ENCODE measurements at regions not wholly inside any gene's neighbourhood (a gene's known extent, or its start where the extent isn't known, plus 50 kb on each side); places are given as distances from the start of the nearest gene placed in this dataset.
A peak's percentile ranks its signal among the peaks of the same experiment; 100 is the strongest.

DNA sequence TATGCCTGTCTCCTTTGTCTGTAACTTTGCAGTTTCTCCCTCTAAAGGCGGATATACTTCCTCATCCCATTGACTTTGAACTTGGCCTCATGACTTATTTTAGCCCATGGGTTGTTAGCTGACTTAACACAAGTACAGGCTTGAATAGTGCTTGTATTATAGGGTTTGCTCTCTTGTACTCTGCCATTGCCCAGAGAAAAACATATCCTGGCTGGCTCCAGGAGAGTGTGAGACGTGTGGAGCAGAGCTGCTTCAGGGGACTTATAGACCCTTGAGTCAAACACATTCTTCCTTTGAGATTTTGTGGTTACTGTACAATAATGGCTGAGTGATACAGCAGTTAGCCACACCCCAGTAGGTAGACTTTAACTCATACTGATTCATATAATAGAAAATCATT lies 124.0 kb downstream of the RAP2B start:
- Histone ChIP-seq H3K36me3 (no peaks in the 10 kb centered on the region), H3K4me1 (peaks cover 0 to 4% of the 10 kb centered on the region in 2 donors), H3K27me3 (no peaks in the 10 kb centered on the region), H3K4me3 (no peak overlapping the region), H3K9me3 (no peaks in the 10 kb centered on the region), H3K27ac (peak overlapping the region; percentile 54 to 73)
- DNase-seq (ENCODE audit: low spot score in 2 of 2) = no peak
- TF ChIP-seq POLR2A (IDR thresholded peaks at IDR 0.05) (no peak), POLR2AphosphoS5 (IDR thresholded peaks at IDR 0.05) (no peak)
- TF ChIP-seq, protein P1, sequence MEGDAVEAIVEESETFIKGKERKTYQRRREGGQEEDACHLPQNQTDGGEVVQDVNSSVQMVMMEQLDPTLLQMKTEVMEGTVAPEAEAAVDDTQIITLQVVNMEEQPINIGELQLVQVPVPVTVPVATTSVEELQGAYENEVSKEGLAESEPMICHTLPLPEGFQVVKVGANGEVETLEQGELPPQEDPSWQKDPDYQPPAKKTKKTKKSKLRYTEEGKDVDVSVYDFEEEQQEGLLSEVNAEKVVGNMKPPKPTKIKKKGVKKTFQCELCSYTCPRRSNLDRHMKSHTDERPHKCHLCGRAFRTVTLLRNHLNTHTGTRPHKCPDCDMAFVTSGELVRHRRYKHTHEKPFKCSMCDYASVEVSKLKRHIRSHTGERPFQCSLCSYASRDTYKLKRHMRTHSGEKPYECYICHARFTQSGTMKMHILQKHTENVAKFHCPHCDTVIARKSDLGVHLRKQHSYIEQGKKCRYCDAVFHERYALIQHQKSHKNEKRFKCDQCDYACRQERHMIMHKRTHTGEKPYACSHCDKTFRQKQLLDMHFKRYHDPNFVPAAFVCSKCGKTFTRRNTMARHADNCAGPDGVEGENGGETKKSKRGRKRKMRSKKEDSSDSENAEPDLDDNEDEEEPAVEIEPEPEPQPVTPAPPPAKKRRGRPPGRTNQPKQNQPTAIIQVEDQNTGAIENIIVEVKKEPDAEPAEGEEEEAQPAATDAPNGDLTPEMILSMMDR (IDR thresholded peaks at IDR 0.05) = no peak
- intact Hi-C loops (cut with DNase I; ENCODE audit: low total_unique reads) = loop anchor here (2.0 kb wide), 1 partner anchor 33 kb away; no protein-coding TSS in a partner anchor

DNA sequence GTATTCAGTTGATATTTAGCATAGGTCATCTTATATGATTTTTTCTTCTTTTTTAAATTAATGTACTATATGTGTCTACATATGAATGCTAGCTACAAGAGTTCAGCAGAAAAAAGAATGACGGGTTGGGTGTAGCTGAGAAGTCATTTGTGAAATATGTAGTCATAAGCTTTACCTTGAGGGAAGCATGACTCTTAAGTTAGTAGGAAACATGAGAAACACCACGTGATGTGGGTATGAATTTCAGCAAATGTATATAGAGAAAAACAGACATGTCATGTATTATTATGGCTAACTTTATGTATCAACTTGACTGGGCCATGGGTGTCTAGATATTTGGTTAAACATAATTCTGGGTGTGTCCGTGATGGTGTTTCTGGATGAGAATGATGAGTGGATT lies 125.0 kb downstream of the RAP2B start:
- intact Hi-C loops (cut with DNase I; ENCODE audit: low total_unique reads) = no loop called here
- Histone ChIP-seq H3K27me3 (no peaks in the 10 kb centered on the region), H3K27ac (no peak overlapping the region), H3K36me3 (no peaks in the 10 kb centered on the region), H3K4me1 (peaks cover 0 to 4% of the 10 kb centered on the region in 2 donors), H3K4me3 (no peak overlapping the region), H3K9me3 (no peaks in the 10 kb centered on the region)
- no peak for DNase-seq (ENCODE audit: low spot score in 2 of 2)
- no peak for TF ChIP-seq POLR2AphosphoS5 (IDR thresholded peaks at IDR 0.05)
- TF ChIP-seq POLR2A (IDR thresholded peaks at IDR 0.05) = no peak
- TF ChIP-seq, protein P1 (IDR thresholded peaks at IDR 0.05) = no peak

- intact Hi-C loops (cut with DNase I; ENCODE audit: low total_unique reads) = no loop called here
- Histone ChIP-seq H3K27ac (no peak overlapping the region), H3K27me3 (no peaks in the 10 kb centered on the region), H3K36me3 (no peaks in the 10 kb centered on the region), H3K9me3 (no peaks in the 10 kb centered on the region), H3K4me3 (no peak overlapping the region), H3K4me1 (peaks cover 0 to 2% of the 10 kb centered on the region in 2 donors)
- TF ChIP-seq POLR2A (IDR thresholded peaks at IDR 0.05) (no peak), POLR2AphosphoS5 (IDR thresholded peaks at IDR 0.05) (no peak)
- TF ChIP-seq, protein P1 (IDR thresholded peaks at IDR 0.05) = no peak
- DNase-seq (ENCODE audit: low spot score in 2 of 2) = no peak
Measured at GRCh38 chr3:153289334-153289808, 127.3 kb downstream of the RAP2B start.

DNA sequence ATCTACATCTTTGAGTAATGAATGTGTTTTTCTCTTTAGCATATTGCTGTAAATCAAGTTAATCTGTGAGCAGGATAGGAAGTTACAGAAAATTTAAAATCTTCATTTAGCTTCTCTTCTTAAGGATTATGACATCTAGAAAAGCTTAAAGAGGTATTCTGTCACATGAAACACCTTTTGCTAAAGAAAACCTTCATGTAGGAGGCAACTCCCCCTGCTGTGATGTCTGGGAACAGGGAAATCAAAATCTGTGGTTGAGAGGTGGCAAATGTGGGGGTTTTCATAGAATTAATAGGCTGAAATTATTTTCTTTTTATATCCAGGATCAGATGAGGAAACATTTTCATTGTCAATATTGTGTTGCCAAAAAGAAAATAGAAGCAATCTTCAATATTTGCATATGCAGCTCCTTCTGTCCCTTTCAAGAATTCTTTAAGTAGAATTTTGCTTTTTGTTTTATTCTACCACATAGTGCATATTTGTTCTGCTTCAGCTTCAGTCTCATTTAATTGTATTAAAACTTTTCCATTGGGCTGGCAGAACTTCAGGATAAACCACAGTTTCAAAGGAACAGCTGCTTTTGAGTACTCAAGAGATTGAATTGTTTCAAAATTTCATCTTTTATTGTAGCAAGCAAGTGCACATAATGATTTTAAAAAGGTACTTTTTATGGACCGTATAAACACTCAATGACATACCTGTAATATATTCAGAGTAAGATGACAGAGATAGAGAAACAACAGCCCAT lies 128.4 kb downstream of the RAP2B start:
- Histone ChIP-seq H3K27me3 (no peaks in the 10 kb centered on the region), H3K4me3 (no peak overlapping the region), H3K27ac (no peak overlapping the region), H3K9me3 (no peaks in the 10 kb centered on the region), H3K36me3 (no peaks in the 10 kb centered on the region), H3K4me1 (no peaks in the 10 kb centered on the region)
- TF ChIP-seq POLR2A (IDR thresholded peaks at IDR 0.05) (no peak), POLR2AphosphoS5 (IDR thresholded peaks at IDR 0.05) (no peak)
- TF ChIP-seq, protein P1 (IDR thresholded peaks at IDR 0.05) = no peak
- no peak for DNase-seq (ENCODE audit: low spot score in 2 of 2)
- intact Hi-C loops (cut with DNase I; ENCODE audit: low total_unique reads) = loop anchor here (10.0 kb wide), 1 partner anchor 614 kb away; no protein-coding TSS in a partner anchor

DNA sequence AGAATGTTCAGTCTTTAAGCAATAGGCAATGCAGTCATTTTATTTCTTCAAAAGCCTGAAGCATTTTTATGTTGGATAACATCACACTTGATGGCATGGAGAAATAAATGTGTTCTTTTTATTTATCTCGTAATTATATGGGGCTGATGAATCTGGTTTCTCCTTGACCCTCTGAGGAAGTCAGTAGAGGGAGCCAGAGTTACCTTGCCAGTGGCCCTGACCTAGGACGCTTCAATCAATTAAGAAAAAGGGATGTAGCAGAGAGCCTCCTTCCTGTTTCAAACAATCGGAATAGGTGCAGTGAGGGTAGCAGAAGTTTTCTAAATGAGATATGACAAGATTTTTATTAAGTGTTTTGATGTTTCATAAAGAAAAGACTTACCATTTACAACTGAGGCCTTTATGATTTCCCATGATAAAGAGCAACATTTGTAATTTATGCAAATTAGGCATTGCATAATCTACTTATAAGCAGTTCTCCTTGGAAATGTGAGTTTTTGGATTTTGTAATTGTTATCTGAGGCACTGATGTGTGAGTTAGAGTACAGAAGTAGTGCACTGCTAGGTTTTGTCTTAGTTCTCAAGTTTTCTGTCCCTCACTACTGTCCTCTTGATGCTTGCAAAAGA lies 129.1 kb downstream of the RAP2B start:
- Histone ChIP-seq H3K27ac (no peak overlapping the region), H3K4me1 (no peaks in the 10 kb centered on the region), H3K9me3 (no peaks in the 10 kb centered on the region), H3K27me3 (no peaks in the 10 kb centered on the region), H3K4me3 (no peak overlapping the region), H3K36me3 (no peaks in the 10 kb centered on the region)
- no peak for DNase-seq (ENCODE audit: low spot score in 2 of 2)
- no peak for TF ChIP-seq POLR2A (IDR thresholded peaks at IDR 0.05)
- no peak for TF ChIP-seq POLR2AphosphoS5 (IDR thresholded peaks at IDR 0.05)
- TF ChIP-seq, protein P1 (IDR thresholded peaks at IDR 0.05) = no peak
- intact Hi-C loops (cut with DNase I; ENCODE audit: low total_unique reads) = loop anchor here (10.0 kb wide), 1 partner anchor 614 kb away; no protein-coding TSS in a partner anchor

Measured in breast epithelium (tissue), 4 donors.